Loucy (cell line): ENCODE measurements at regions not wholly inside any gene's neighbourhood (a gene's known extent, or its start where the extent isn't known, plus 50 kb on each side); places are given as distances from the start of the nearest gene placed in this dataset.

Experiments used
- H2AFZ ChIP-seq: fragments of 200-600 bp; sonication (generic); 2 replicates; pipeline ENCODE4 v1.6.0; 2016; ENCODE audit warnings: antibody characterized with exemption, mild to moderate bottlenecking, low read length, moderate library complexity
- H3F3A ChIP-seq: fragments of 200-600 bp; 2 replicates; pipeline ENCODE4 v1.6.0; 2016; ENCODE audit warnings: antibody characterized with exemption, low read depth, mild to moderate bottlenecking
- H3K27me3 ChIP-seq: fragments of 200-600 bp; sonication (generic); 2 replicates; pipeline ENCODE4 v1.6.1; 2014; ENCODE audit warnings: low read length, mild to moderate bottlenecking; ENCODE audit not compliant: insufficient read depth, poor library complexity, severe bottlenecking
- H3K36me3 ChIP-seq: fragments of 200-600 bp; sonication (generic); 2 replicates; pipeline ENCODE4 v1.6.1; 2016; ENCODE audit warnings: low read length; ENCODE audit not compliant: insufficient read depth
- H3K4me1 ChIP-seq: fragments of 200-600 bp; sonication (generic); 2 replicates; pipeline ENCODE4 v1.5.1; 2014; ENCODE audit warnings: low read length, mild to moderate bottlenecking; ENCODE audit not compliant: insufficient read depth, poor library complexity, severe bottlenecking
- H3K4me2 ChIP-seq: fragments of 200-600 bp; sonication (generic); 2 replicates; pipeline ENCODE4 v1.6.0; 2014; ENCODE audit warnings: antibody characterized with exemption, low read length, low read depth, mild to moderate bottlenecking; ENCODE audit not compliant: poor library complexity, severe bottlenecking
- H3K4me3 ChIP-seq: fragments of 200-600 bp; sonication (generic); 2 replicates; pipeline ENCODE4 v1.5.1; 2014; ENCODE audit warnings: low read length, mild to moderate bottlenecking, mixed read lengths; ENCODE audit not compliant: poor library complexity, severe bottlenecking
- H3K79me2 ChIP-seq: fragments of 200-600 bp; sonication (generic); 2 replicates; pipeline ENCODE4 v1.6.1; 2014; ENCODE audit warnings: low read length; ENCODE audit not compliant: insufficient read depth
- H3K9ac ChIP-seq: fragments of 200-600 bp; sonication (generic); 2 replicates; pipeline ENCODE4 v1.6.0; 2014; ENCODE audit warnings: mild to moderate bottlenecking, low read depth, low read length, moderate library complexity; ENCODE audit not compliant: poor library complexity, severe bottlenecking
- H3K9me2 ChIP-seq: fragments of 200-600 bp; sonication (generic); replicated peaks from 2 replicates; pipeline ENCODE4 v1.6.1; 2016; ENCODE audit warnings: low read depth, low read length, mixed read lengths
- H3K9me3 ChIP-seq: fragments of 200-600 bp; sonication (generic); 2 replicates; pipeline ENCODE4 v1.6.1; 2014; ENCODE audit warnings: mild to moderate bottlenecking, antibody characterized with exemption, low read length, low read depth; ENCODE audit not compliant: insufficient read depth
- H4K20me1 ChIP-seq: fragments of 200-600 bp; sonication (generic); 2 replicates; pipeline ENCODE4 v1.6.0; 2014; ENCODE audit warnings: antibody characterized with exemption, low read length, mild to moderate bottlenecking; ENCODE audit not compliant: insufficient read depth, poor library complexity, severe bottlenecking
- CTCF ChIP-seq: fragments of 200-600 bp; sonication (generic); conservative IDR thresholded peaks from 2 replicates; pipeline ENCODE4 v1.5.1; 2014; ENCODE audit warnings: mild to moderate bottlenecking, antibody characterized with exemption, low read length
- EZH2phosphoT487 ChIP-seq: fragments of 200-600 bp; IDR thresholded peaks from 2 replicates; pipeline ENCODE4 v1.6.1; 2018; ENCODE audit warnings: antibody characterized with exemption, mild to moderate bottlenecking, moderate library complexity, borderline replicate concordance

- no peaks in the 10 kb centered on the region for H3K27me3 ChIP-seq
- H3K4me2 ChIP-seq, result no peak overlapping the region
- H3K36me3 ChIP-seq, result no peaks in the 10 kb centered on the region
- no peaks in the 10 kb centered on the region for H3F3A ChIP-seq
- H3K4me3 ChIP-seq, result no peak overlapping the region
- H3K9ac ChIP-seq, result no peak overlapping the region
- no peak for TF ChIP-seq CTCF
- TF ChIP-seq EZH2phosphoT487, result no peak
- no peaks in the 10 kb centered on the region for H3K4me1 ChIP-seq
- H4K20me1 ChIP-seq, result no peaks in the 10 kb centered on the region
- H3K79me2 ChIP-seq, result no peaks in the 10 kb centered on the region
- H2AFZ ChIP-seq, result no peak overlapping the region
- peaks cover 6% of the 10 kb centered on the region; the same call in 1 of the 2 replicates for H3K9me3 ChIP-seq
- H3K9me2 ChIP-seq, result no peaks in the 10 kb centered on the region
Observed at GRCh38 chr2:107475859-107476258, 350.8 kb upstream of the RGPD4 start.

- TF ChIP-seq CTCF (no peak), EZH2phosphoT487 (no peak)
- Histone ChIP-seq H3K4me1 (peaks cover 26% of the 10 kb centered on the region), H3K79me2 (no peaks in the 10 kb centered on the region), H3F3A (no peaks in the 10 kb centered on the region), H3K9me3 (no peaks in the 10 kb centered on the region), H3K36me3 (no peaks in the 10 kb centered on the region), H3K9me2 (no peaks in the 10 kb centered on the region), H3K27me3 (no peaks in the 10 kb centered on the region), H3K4me3 (no peak overlapping the region), H4K20me1 (no peaks in the 10 kb centered on the region), H3K9ac (no peak overlapping the region), H3K4me2 (no peak overlapping the region), H2AFZ (peak overlapping the region; percentile 74)
Observed at GRCh38 chr2:107502539-107502938, 324.2 kb upstream of the RGPD4 start.

GRCh38 chr2:107511970-107512789 lies 314.5 kb upstream of the RGPD4 start:
- Histone ChIP-seq H3K27me3 (no peaks in the 10 kb centered on the region), H2AFZ (no peak overlapping the region), H3F3A (no peaks in the 10 kb centered on the region), H3K9ac (no peak overlapping the region), H3K4me1 (peaks cover 14% of the 10 kb centered on the region), H3K79me2 (no peaks in the 10 kb centered on the region), H3K9me3 (no peaks in the 10 kb centered on the region), H3K36me3 (no peaks in the 10 kb centered on the region), H3K4me3 (no peak overlapping the region), H3K9me2 (no peaks in the 10 kb centered on the region), H4K20me1 (no peaks in the 10 kb centered on the region), H3K4me2 (no peak overlapping the region)
- TF ChIP-seq CTCF, result no peak
- TF ChIP-seq EZH2phosphoT487, result no peak
